ENCODE measurements at regions not wholly inside any gene's neighbourhood (a gene's known extent, or its start where the extent isn't known, plus 50 kb on each side); places are given as distances from the start of the nearest gene placed in this dataset.

DNA sequence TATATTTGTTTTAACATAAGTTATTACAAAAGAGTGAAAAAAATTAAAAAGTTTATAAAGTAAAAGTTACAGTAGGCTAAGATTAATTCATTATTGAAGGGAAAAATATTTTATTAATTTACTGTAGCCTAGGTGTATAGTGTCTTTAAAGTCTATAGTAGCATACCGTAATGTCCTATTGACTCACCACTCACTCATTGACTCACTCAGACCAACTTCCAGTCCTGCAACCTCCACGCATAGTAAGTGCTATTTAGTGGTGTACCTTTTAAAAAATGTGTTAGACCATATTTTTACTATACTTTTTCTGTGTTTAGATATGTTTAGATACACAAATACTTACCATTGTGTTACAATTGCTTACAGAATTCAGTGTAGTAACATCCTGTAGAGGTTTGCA lies 841.1 kb downstream of the CENPC start:
- no peak for DNase-seq (ENCODE audit: low read depth)

DNA sequence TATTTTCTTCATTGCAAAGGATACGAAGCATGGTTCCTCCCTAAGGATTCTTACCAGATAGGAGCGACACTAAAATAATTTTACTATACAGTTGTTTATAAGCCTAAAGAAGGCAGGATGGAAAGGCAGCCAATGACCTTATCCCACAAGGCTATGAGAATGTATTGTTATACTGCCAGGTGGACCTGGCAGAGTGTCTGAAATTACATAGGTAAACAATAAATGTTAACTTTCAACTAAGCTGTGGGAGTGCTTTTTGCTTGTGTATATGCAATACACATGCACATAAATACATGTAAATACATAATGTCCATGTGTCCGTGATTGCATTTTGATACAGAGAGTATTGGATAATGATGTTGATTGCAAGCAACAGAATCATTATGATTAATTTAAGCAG lies 850.6 kb downstream of the CENPC start:
- DNase-seq (ENCODE audit: low read depth) = no peak

DNA sequence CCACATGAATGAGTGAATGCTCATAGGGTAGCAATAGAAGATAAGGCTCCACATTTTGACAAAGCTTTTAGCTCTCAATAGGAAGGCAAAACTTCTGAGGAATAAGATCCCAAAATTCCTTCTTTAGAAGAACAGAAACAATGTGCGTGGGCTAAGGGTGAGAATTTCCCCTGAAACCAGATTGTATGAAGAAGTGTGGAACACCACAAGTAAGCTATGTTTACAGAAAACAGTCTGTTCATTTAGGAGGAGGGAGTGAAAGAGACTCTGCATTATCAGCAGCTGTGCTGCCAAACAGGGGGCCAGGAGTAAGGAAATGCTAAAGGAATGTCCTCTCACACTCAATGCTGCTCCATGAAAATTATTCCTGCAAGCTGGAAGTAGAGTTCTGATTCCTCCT lies 851.6 kb downstream of the CENPC start:
- DNase-seq (ENCODE audit: low read depth) = no peak

DNA sequence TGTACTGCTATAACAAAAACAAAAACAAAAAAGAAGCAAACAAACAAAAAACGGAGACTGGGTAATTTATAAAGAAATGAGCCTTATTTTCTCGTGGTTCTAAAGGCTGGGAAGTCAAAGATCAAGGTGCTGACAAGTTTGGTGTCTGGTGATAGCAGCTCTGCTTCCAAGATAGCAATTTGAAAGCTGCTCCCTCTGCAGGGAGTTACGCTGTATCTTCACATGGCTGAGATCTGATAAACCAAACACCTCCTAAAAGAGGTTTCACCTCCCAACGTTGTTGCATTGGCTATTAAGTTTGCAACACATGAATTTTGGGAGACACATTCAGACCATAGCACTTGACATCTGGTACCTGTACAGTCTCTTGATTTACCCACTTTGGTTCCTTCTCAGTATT lies 854.2 kb downstream of the CENPC start:
- DNase-seq (ENCODE audit: low read depth) = peak; percentile 8

DNA sequence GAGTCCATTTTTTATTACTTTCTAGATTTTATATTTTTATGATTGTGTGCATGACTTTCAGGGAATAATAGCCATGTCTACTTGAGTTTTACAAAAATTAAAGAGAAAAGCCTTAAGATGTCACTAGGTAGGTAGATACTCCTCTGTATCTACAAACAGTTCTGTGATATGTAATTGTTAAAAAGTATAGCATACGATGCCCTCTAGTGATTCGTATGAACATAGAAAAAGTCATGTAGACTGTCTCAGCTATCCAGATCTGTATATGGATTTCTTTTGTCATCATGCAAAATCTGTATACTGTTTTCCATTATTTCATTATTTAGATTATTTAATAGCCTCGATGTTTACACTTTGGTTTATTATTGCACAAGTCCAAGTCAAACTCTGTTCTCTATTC lies 856.6 kb downstream of the CENPC start:
- peak; percentile 59 for DNase-seq (ENCODE audit: low read depth)

DNA sequence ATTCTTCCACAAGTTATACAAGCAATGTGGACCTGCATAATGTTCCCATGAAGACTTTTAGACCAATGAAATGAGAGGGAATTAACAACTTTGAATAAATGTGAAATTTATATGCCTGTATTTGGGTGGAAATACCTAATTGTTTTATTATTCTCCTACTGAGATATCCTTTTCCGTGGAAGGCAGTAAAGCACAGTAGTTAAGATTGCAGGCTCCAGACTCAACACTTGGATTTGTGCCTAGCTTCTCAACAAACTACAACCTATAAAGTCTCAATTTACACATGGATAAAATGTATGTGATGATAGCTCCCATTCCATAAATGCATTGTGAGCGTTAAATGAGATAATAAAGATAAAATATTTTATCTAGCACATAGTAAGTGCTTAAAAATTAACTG lies 857.8 kb downstream of the CENPC start:
- DNase-seq (ENCODE audit: low read depth) = no peak

DNA sequence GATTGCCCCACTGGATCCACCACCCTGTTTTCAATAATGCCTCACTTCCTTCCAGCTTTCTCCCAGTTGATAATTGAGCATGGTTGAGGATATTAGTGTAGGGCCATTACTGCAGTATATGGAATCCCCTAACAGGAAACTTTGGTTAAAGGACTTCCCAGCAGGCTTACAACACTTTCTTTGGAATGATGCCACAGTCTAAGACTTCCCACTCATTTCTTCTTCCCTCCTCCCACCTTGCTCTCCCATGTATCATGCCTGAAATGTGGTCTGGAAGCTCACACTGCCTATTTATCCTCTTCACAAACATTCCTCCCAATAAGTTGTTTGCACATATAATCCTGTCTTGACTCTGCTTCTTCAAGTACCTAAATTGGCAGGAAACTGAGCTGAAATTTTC lies 863.3 kb downstream of the CENPC start:
- peak; percentile 47 for DNase-seq (ENCODE audit: low read depth)

DNA sequence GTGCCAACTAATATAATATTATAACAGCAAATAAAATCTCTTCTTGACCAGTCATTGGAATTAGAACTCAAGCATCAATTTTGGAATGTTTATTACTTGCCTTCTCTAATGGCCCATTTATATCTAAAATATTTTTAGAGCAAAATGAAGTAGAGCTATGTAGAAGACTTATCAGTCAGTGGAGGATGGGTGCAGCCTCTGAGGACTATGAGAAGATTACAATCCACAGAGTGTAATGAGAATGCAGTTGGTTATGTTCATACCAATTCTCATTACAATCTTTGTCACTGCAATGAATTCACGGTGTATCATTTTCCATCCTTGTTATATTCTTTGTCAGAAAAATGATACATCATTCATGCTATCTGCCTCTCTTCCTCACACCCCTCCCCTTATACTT lies 878.1 kb downstream of the CENPC start:
- no peak for DNase-seq (ENCODE audit: low read depth)

DNA sequence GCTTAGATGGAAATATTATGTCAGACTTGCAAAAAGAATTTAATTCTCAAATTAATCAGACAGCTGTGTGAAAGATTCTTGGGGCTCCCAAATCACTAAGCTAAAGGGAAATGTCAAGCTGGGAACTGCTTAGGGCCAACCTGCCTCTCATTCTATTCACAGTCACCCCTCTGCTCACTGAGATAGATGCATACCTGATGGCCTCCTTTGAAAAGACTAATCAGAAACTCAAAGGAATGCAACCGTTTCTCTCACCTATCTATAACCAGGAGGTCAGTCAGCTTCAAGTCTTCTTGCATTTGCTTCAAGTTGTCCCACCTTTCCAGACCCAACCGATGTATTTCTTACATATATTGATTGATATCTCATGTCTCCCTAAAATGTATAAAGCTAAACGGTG lies 882.7 kb downstream of the CENPC start:
- no peak for DNase-seq (ENCODE audit: low read depth)

DNA sequence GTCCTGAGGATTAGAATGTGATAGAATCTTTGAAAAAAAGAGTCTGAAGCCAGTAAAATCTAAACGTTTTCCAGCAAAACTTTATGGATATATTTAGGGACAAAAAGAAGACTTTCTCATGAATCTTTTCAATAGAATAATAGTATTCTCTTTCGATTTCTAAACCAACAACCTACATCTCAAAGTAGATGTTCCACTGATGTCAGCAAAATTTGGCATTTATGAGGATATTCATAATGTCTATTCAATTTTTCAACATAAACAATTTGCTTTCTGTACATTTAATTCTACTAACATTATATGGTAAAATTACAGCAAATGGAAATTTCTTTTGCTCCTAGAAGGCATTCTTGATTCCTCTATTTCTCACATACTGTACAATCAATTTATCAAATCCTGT lies 886.5 kb downstream of the CENPC start:
- no peak for DNase-seq (ENCODE audit: low read depth)

DNA sequence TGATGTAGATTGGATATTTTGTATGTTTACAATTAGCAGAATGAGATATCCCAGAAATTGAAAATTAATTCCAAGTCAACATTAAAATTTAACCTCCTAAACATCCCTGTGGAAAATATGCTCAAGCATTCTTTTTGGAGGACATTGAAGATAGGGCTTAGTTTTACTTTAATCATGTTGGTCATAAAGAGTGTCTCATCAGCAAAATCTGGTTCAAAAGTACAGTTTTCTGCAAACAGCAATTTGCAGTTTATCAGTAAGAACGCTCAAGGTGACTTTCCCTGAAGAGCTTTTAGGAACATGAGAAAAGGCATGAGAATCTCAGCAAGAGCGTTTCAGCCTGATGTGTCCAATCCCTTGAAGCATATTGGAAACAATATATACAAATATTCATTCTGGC lies 889.8 kb downstream of the CENPC start:
- no peak for DNase-seq (ENCODE audit: low read depth)

DNA sequence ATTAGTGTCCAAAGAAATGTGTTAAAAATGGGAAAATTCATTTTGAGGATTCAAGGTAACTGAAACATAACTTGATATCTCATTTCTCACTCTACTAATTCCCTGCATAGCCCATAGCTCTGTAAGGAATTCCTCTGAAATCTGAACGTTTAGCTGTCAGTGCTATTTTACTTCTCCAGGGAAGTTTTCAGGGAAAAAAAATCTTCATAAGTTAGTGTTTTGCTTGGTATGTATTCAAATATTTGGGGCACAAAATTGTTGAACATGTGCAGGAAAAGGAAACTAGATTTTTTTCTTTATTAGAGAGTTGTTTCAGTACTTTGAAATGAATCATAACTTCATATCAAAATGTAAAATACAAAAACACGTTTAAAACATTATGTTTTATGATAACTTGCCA lies 891.4 kb downstream of the CENPC start:
- DNase-seq (ENCODE audit: low read depth) = no peak

DNA sequence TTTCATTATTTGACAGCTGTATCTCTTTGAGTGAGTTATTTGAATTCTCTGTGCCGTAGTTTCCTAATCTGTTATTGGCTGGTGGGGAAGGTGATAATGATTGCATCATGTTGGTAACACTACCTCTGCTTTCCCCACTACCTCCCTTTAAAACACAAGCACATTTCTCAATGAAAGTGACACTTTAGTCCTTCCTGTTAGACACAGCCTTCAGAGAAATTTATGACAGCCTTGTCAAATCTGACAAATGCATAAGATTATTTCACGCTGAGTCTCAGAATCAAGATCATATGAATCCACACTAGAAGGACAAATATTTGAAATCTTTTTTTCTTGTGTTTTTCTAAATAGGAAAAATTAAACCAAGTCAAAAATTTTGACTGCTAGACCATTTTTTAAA lies 896.1 kb downstream of the CENPC start:
- no peak for DNase-seq (ENCODE audit: low read depth)

DNA sequence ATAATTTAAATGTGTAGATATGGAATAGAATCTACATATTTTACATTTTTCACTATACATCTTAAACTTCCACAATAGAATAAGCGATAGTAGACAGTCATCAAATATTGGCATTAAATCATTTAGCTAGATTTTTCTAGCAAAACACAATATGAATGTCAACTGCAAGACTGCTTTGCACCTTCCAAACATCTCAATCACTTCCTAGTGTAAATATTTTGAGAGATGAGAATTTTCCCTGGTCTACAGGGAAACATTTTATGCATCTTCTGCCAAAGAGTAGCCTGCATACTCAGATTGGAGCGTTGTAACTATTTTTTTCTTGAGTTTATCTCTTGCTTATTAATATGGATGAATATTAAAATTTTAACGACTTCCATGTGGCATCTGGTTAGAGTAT lies 897.4 kb downstream of the CENPC start:
- DNase-seq (ENCODE audit: low read depth) = no peak

DNA sequence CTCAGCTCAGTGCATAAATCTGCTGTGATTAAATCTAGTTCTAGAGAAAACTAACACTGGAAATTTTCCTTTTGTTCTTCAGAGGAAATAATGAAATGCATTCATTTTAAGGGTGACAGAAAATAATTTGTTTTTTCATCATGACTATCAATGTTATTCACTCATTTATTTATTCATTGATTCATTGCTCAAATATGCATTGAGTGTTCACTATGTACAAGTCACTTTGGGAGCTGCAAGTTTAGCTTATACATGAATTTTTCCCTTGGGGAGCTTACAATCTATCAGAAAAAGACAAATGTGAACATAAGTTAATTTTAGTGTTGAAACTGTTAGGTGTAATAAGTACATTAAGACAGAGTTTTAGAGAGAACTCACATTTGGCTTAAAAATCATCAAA lies 897.8 kb downstream of the CENPC start:
- DNase-seq (ENCODE audit: low read depth) = no peak

DNA sequence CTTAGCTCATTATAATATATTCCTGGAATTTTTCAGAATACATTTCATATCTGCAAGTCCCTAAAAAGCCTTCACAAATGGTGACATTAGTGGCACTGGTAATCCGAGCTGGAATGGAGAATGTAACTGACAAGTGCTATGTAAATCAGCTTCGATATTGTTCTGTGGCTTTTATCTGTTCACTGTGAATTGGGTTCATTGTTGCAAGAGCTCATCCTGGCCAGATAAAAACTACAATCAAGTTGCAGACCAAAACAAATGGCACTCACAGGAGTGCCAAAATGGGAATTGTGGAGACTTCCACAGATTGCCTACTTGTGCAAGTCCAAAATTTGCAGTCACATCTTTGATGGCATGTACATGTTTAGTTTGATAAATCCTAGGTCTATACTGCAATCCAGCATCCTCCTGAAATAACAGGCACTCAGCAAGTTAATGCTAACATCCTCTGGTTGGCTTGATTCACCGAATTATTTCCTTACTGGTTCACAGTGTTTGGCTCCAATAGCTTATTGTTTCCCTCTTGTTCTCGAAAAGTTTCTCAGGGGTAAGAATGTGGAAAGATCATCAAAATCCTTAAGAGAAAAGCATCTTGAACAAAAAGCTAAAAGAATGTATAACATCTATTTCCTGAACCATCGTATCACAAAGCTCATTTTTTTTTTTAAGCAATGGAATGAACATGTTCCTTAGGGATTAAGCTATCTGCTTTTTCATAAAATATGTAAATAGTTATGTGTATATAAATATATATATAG lies 904.9 kb downstream of the CENPC start:
- no peak for DNase-seq (ENCODE audit: low read depth)

DNA sequence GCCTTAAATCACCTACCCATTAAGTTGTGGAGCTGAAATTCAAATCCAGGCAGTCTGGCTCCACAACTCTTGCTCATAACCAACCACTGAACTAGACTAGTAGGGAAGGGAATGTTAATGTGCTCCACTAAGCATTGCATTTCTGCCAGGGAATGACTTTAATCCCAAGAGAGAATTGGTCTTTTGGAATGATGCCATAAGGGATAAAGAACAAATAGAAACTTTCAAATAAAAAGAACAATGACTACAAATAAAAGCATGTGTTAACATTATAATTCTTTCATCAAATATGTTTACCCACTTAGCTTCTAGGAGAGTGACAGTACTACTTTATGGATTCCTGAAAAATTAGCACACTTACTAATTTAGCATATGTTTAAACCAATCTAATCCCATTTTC lies 905.9 kb downstream of the CENPC start:
- DNase-seq (ENCODE audit: low read depth) = peak; percentile 57

DNA sequence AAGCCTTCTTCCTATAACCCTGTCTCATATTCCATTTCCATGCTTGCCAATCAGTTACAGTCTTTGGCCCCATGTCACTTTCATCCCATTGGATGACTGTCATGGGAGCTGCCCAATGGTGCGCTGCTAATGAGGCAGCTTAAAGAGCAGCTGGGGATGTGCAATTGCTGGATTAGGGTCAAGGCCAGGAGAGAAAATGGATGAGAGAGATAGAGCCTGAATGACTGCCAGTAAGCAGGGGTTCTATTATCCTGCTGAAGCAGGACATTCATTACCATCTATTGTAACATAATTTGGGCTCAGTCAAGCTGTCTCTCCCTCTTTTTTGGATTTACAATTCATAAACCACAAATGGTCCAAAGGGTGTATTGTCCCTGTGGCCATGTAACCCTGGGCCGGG lies 909.0 kb downstream of the CENPC start:
- no peak for DNase-seq (ENCODE audit: low read depth)

DNA sequence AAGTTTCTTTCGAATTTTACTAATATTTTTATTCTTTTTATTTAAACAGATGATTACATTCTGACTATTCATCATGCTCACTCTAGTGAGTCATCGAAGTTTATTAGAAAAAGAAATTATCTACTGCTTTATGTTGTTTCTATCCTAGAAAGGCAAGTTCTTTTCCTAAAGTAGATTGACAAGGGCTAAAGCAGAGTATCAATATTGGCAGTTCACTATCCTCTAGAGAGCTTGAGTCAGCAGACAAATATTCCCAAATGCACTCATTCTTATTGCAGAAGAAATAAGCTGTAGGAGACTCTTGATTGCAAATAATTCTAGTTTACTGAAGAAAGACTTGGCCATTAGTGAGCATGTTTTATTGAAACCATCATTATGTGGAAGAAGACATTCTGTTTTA lies 911.8 kb downstream of the CENPC start:
- DNase-seq (ENCODE audit: low read depth) = peak; percentile 9

DNA sequence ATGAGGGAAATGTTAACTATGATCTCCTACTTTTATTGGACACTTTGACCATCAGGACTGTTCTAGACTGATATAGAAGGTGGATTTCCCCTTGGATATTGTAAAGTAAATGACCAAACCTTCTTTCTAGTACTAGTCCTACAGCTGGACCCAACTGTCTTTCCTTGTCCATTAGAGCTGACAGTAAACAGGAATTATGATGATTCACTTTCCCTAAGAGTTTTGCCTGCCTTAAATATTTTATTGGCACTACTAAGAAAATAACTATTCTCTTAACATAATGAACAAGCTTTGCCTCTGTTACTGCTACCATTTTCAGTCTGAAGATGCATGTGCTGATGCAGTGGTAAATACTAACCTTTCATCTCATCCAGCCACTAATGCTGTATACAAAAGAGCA lies 915.4 kb downstream of the CENPC start:
- peak; percentile 10 for DNase-seq (ENCODE audit: low read depth)

DNA sequence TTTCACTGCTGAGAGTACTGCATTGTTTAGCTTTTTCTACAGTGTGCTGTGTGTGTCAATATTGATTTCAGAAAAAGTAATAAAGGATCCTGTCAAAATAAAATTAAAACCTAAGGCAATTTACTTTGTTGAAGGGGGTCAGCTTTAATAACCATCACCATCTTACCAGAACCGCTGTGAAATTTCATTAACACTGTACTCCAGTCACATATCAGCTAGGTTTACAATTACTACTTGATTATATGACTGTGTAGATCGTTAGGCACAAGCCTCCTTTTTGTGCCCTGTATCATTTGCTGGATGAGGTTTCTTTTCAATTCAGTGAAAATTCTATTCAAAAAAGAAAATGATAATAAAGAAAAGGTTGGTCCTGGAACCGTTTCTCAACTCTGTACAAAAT lies 917.2 kb downstream of the CENPC start:
- no peak for DNase-seq (ENCODE audit: low read depth)

DNA sequence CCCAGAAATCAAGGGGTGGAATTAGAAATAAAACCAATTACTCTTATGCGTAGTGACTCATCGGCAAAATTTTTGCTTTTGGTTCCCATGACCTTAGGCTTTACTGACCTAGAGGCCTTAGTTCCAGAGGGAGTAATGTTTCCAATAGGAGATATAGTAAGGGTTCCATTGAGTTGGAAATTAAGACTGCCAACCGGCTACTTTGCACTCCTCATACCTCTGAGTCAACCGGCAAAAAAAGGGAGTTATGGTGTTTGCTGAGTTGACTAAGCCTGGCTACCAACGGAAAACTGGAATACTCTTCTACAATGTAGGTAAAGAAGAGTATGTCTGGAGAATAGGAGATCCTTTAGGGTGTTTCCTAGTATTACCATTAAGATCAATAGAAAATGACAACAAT lies 919.8 kb downstream of the CENPC start:
- no peak for DNase-seq (ENCODE audit: low read depth)

DNA sequence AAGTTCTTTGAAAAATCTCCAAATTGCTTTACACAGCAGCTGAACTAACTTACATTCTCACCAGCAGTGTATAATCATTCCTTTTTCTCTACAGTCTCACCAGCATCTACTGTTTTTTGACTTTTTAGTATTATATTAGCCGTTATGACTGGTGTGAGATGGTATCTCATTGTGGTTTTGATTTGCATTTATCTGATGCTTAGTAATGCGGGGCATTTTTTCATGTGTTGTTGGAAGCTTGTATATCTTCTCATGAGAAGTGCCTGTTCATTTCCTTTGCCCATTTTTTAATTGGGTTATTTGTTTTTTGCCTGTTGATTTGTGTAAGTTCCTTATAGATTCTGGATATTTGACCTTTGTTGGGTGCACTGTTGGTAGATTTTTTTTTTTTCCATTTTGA lies 931.7 kb downstream of the CENPC start:
- peak; percentile 59 for DNase-seq (ENCODE audit: low read depth)

DNA sequence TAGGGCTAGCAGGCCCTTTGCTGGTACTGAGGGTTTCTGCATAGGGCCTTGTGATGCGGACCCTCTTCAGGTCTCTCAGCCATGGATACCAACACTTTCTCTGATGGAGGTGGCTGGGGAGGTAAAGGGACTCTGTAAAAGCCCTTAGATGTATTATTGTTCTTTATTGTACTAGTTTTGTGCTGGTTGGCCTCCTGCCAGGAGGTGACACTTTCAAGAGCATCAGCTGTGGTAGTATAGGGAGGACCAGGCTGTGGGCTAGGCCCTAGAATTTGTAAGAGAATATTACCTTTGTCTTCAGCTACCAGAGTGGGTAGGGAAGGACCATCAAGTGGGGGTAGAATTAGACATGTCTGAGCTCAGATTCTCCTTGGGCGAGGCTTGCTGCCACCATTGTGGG lies 936.3 kb downstream of the CENPC start:
- DNase-seq (ENCODE audit: low read depth) = no peak
